KMS-11 (cell line): ENCODE measurements at regions not wholly inside any gene's neighbourhood (a gene's known extent, or its start where the extent isn't known, plus 50 kb on each side); places are given as distances from the start of the nearest gene placed in this dataset.

ENCODE experiments used
- H2AFZ ChIP-seq: fragments of 200-600 bp; sonication (generic); 2 replicates; pipeline ENCODE4 v1.6.1; 2016; ENCODE audit warnings: antibody characterized with exemption, mixed run types, low read depth
- H3K27ac ChIP-seq: fragments of 200-600 bp; sonication (generic); 2 replicates; pipeline ENCODE4 v1.6.1; 2016; ENCODE audit warnings: mild to moderate bottlenecking, mixed run types
- H3K27me3 ChIP-seq: fragments of 200-600 bp; sonication (generic); 2 replicates; pipeline ENCODE4 v1.6.1; 2017; ENCODE audit warnings: mild to moderate bottlenecking, low read depth, mixed run types, moderate library complexity; ENCODE audit not compliant: insufficient read depth
- H3K36me3 ChIP-seq: fragments of 200-600 bp; sonication (generic); 2 replicates; pipeline ENCODE4 v1.6.1; 2017; ENCODE audit warnings: mild to moderate bottlenecking, mixed run types; ENCODE audit not compliant: insufficient read depth
- H3K4me1 ChIP-seq: fragments of 200-600 bp; sonication (generic); 2 replicates; pipeline ENCODE4 v1.6.1; 2016; ENCODE audit warnings: mild to moderate bottlenecking, low read depth, mixed run types; ENCODE audit not compliant: poor library complexity, severe bottlenecking
- H3K4me2 ChIP-seq: fragments of 200-600 bp; sonication (generic); 2 replicates; pipeline ENCODE4 v1.7.0; 2016; ENCODE audit warnings: mild to moderate bottlenecking, mixed run types
- H3K4me3 ChIP-seq: fragments of 200-600 bp; sonication (generic); IDR thresholded peaks from 2 replicates; pipeline ENCODE4 v1.6.1; 2017; ENCODE audit warnings: low read depth, low read length, mixed read lengths; ENCODE audit not compliant: insufficient read depth
- H3K79me2 ChIP-seq: fragments of 200-600 bp; sonication (generic); 2 replicates; pipeline ENCODE4 v1.6.1; 2016; ENCODE audit warnings: low read depth, mixed run types; ENCODE audit not compliant: insufficient read depth
- H3K9ac ChIP-seq: fragments of 200-600 bp; sonication (generic); 2 replicates; pipeline ENCODE4 v1.6.1; 2016; ENCODE audit warnings: mild to moderate bottlenecking, mixed run types
- H4K20me1 ChIP-seq: fragments of 200-600 bp; sonication (generic); 2 replicates; pipeline ENCODE4 v1.6.1; 2016; ENCODE audit warnings: mild to moderate bottlenecking, mixed run types; ENCODE audit not compliant: insufficient read depth
- CTCF ChIP-seq: fragments of 200-600 bp; sonication (generic); conservative IDR thresholded peaks from 2 replicates; pipeline ENCODE4 v1.6.1; 2017; ENCODE audit warnings: low read depth, mild to moderate bottlenecking, antibody characterized with exemption, low read length, moderate library complexity, mixed read lengths

GRCh38 chr1:90476994-90477393, 240.1 kb downstream of the BARHL2 start:
- Histone ChIP-seq H2AFZ (no peak overlapping the region), H4K20me1 (no peaks in the 10 kb centered on the region), H3K27me3 (no peaks in the 10 kb centered on the region), H3K4me3 (no peak overlapping the region), H3K9ac (no peak overlapping the region), H3K4me2 (no peak overlapping the region), H3K79me2 (no peaks in the 10 kb centered on the region), H3K4me1 (no peaks in the 10 kb centered on the region), H3K27ac (no peak overlapping the region), H3K36me3 (no peaks in the 10 kb centered on the region)
- TF ChIP-seq CTCF, result no peak

GRCh38 chr1:90476411-90476810, 240.7 kb downstream of the BARHL2 start:
- Histone ChIP-seq H3K4me3 (no peak overlapping the region), H3K9ac (no peak overlapping the region)
- TF ChIP-seq CTCF, result no peak

GRCh38 chr1:90475631-90476030, 241.5 kb downstream of the BARHL2 start:
- no peaks in the 10 kb centered on the region for H3K79me2 ChIP-seq
- H3K4me1 ChIP-seq, result no peaks in the 10 kb centered on the region
- no peak for TF ChIP-seq CTCF
- H3K9ac ChIP-seq, result no peak overlapping the region
- no peak overlapping the region for H3K4me3 ChIP-seq
- H4K20me1 ChIP-seq, result no peaks in the 10 kb centered on the region
- H3K4me2 ChIP-seq, result no peak overlapping the region
- H3K27ac ChIP-seq, result no peak overlapping the region
- no peak overlapping the region for H2AFZ ChIP-seq
- H3K27me3 ChIP-seq, result no peaks in the 10 kb centered on the region
- no peaks in the 10 kb centered on the region for H3K36me3 ChIP-seq

More at GRCh38 chr1:90476411-90476810, 240.7 kb downstream of the BARHL2 start:
- no peaks in the 10 kb centered on the region for H3K36me3 ChIP-seq
- no peaks in the 10 kb centered on the region for H3K79me2 ChIP-seq
- H3K4me2 ChIP-seq, result no peak overlapping the region
- no peaks in the 10 kb centered on the region for H4K20me1 ChIP-seq
- H3K27ac ChIP-seq, result no peak overlapping the region
- no peaks in the 10 kb centered on the region for H3K4me1 ChIP-seq
- no peaks in the 10 kb centered on the region for H3K27me3 ChIP-seq
- no peak overlapping the region for H2AFZ ChIP-seq

GRCh38 chr1:90474731-90475130, 242.4 kb downstream of the BARHL2 start:
- H3K9ac ChIP-seq, result no peak overlapping the region
- H3K4me1 ChIP-seq, result no peaks in the 10 kb centered on the region

More at GRCh38 chr1:90474731-90475130, 242.4 kb downstream of the BARHL2 start:
- H3K4me2 ChIP-seq, result no peak overlapping the region
- no peaks in the 10 kb centered on the region for H4K20me1 ChIP-seq
- H3K36me3 ChIP-seq, result no peaks in the 10 kb centered on the region
- no peaks in the 10 kb centered on the region for H3K79me2 ChIP-seq
- no peaks in the 10 kb centered on the region for H3K27me3 ChIP-seq
- H2AFZ ChIP-seq, result no peak overlapping the region
- no peak for TF ChIP-seq CTCF
- no peak overlapping the region for H3K27ac ChIP-seq
- no peak overlapping the region for H3K4me3 ChIP-seq
